HG03460 (cell line): ENCODE measurements at regions not wholly inside any gene's neighbourhood (a gene's known extent, or its start where the extent isn't known, plus 50 kb on each side); places are given as distances from the start of the nearest gene placed in this dataset.

ENCODE experiments used
- ATAC-seq: cut with Tn5 transposase; IDR thresholded peaks from one replicate; pipeline ENCODE4 v1.9.1; 2021; ENCODE audit not compliant: unreplicated experiment

DNA sequence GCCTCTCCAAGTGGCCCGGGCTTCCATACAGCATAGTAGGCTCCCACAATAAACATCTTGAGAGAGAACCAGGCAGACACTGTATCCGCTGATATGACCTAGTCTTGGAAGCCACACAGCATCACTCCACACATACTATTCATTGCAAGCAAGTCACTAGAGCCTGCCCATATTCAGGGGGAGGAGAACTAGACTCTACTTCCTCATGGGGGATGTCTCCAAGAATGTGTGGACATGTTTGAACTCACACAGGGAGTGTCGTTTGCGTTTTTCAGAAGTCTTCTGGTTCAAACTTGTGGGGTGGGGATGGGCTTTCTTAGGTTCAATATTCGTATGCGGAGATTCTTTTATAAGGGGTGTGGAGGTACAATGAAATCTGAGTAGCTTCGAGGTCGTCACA is 232.6 kb upstream of the HABP2 start:
- no peak for ATAC-seq

DNA sequence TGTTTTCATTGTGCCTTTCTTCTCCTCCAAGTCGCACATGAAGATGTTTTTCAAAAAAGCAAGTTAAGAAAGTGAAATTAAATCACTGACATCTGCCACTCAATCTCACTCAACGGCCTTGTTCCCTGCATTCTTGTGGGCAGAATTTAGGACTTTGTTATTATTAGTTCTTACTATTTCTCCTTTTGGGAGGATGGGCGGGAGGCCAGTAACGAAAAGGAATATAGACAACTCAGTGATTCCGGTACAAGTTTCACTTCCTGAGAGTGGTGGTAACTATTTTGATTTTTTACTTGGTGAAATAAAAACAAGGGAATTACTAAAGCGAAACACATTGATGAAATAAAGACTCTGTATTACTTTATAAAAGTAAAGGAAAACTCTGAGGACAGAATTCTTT is 231.9 kb upstream of the HABP2 start:
- ATAC-seq, result no peak

DNA sequence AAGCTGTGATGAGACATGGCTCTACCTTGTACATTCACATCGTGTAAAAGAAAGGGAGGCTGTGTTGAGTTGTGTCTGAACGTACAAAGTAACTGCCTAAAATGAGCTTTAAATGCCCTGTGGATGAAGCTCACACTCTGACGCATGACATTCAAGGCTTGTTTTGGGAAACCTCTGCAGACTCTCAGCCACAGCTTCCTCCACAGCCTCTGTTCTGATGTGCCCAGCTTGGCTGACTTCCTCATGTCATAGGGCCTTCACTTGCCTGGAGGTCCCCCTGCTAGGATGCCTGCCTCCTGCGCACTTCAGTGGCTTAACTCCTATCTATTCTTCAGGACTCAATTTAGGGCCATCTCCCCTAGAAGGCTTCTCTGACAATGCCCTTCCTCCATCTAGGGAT is 230.0 kb upstream of the HABP2 start:
- no peak for ATAC-seq

DNA sequence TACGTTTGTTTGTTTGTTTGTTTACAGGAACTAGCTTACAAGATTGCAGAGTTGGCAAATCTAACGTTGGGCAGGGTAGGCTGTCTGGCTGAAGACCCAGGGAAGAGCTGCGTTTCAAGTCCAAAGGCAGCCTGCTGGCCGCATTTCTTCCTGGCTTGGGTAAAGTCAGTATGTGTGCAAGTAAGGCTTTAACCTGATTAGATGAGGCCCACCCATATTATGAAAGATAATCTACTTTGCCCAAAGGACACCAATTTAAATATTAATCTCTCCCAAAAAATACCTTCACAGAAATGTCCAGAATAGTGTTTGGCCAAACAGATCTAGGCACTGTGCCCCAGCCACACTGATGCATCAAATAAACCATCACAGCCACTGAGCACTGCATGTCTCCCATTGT is 228.9 kb upstream of the HABP2 start:
- ATAC-seq, result no peak

DNA sequence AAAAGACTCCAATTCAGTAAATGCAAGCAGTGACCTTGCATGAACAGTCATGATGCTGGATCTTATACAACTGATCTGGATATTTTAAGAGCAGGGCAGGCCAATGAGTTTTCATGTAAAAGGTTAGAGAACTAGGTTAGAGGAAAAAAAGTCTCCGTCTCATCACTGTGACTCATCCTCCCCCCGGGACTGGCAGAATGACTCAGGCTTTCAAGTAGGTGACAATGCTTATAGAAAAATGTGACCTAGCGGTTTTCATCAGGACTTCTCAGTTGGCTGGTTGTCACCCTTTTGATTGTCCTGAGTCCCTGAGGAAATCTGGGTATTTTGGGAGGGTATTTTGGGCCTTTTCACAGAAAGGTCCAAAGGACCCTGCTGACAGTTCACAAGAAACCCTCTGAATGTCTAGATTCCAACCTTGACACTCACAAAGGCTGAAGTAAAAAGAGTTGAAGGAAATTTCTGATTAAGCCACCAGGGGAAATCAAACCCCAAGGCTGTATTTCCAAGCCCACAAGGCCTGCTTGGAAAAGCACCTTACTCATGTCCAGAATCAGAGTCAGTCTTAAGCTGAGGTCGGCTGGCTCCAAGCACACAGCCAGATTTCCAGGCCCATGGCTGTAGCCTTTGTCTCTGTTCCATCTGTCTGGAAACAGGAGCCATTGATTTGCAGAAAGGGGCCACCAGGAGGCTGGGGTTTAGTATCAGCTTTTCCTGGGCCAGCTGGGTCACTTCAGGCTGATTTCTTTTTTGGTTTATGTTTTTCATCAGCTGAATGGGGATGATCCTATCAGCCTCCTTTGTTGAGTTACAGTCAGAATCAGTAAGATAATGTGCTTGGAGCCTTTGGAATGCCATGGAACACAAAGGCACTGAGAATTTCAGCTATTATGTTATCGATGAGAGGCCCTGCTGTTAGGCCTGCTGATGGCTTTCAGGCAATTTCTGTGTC is 226.4 kb upstream of the HABP2 start:
- ATAC-seq, result peak; percentile 89

DNA sequence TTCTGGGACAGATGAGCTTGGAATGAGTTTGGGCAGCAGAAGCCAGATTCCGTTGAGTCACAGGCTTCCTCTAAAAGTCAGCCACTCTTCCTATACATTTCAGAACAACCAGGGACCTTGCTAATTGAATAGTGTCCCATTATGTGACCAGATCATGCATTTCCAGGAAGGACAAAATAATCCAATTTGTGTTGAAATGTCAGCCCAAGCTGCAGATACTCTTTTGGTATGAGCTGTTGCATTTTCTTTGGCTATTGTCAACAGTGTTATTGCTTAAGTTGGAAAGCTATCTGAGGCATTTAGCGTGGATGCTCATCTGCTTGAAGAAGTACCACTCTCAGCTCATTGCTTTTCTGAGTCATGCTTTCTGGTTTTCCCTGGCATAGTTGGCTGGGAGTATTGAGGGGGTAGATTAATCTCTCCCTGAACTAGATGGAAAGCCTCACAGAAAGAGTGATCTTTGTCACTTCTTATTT is 223.7 kb upstream of the HABP2 start:
- ATAC-seq, result no peak

DNA sequence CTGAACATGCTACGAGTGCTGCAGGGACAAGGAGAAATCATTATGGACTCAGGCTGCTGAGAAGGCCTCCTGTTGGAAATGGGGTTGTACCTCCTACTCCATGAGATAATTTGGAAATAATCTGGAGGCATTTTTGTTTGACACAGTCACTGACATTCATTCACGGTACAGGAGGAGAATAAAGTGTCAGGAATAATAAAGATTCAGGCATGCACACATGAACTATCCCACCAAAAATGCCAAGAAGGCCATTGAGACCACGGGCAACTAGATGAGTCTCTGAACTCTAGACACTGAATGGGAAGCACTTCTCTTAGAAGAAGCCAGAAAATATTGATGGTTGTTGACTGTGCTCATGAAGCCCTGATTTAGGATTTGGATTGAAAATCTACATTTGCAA is 220.9 kb upstream of the HABP2 start:
- no peak for ATAC-seq

DNA sequence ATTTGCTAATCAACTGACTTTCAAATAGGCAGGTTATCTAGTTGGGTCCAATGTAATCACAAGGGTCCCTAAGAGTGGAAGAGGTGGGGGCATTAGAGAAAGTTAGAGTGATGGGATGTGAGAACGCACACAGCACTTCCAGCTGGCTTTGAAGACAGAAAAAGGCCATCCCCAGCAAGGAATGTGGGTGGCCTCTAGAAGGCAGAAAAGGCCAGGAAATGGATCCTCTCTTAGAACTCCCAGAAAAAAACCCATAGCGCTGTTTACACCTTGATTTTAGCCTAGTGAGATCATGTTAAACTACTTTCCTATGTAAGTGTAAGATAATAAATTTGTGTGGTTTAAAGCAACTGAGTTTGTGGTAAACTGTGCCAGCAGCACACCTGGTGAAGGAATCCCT is 219.5 kb upstream of the HABP2 start:
- ATAC-seq, result no peak

DNA sequence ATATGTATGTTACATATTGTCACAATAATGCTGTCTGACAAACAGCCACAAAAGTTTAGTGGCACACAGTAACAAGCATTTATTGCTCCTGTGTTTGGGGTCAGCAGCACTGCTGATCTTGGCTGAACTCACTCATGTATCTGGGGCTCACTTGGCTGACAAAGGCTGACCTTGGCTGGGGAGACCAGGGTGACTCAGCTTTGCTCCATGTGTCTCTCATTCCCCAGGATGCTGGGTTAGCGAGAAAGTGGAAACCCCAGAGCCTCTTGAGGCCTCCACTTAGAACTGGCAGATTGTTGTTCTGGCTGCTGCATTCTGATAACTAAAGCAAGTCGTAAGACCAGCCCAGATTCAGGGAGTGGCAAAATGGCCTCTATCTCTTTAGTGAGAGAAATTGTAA is 217.3 kb upstream of the HABP2 start:
- no peak for ATAC-seq

DNA sequence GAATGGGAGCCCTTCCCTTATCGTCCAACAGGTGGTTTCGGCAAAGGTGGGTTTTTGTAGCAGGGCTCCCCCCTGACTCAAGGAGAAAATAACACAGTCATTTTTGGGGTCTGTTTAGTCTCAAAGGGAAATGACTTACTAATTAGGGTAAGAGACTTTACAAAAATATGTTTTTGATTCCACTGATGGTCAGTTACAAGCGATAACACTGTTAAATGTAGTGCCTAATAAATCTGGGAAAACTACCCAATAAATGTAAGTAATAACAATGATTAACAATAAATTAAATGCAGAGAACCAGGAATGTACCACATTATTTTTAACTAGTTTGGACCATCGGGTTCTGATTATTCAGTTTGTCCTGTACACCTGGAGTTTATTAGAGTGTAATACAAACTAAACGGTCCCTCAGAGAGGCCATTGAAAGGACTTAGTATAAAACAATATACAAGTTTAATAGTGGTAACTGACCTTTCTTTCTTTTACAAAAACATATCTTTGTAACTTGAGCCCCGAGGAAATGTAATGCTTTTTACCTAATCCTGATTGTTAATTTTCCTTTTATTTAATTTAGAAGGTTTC is 216.2 kb upstream of the HABP2 start:
- ATAC-seq, result no peak

DNA sequence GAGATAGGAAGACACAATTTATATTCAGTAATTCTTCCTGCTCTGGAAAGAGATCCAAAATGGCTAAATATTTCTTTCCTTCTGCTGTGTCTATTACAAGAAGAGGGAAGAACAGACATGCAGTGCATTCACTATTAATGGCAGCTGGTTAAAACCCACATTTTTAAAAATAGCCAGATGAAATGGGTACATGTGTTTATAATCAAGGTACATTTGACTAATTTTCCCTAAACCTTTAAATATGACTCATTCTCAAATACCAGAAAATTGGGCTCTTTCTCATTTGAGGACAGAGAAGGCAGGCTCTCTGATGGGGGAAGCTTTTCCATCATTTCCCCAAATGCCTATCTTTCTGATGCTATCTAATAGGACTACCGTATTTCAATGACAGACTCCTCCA is 215.7 kb upstream of the HABP2 start:
- ATAC-seq, result no peak

DNA sequence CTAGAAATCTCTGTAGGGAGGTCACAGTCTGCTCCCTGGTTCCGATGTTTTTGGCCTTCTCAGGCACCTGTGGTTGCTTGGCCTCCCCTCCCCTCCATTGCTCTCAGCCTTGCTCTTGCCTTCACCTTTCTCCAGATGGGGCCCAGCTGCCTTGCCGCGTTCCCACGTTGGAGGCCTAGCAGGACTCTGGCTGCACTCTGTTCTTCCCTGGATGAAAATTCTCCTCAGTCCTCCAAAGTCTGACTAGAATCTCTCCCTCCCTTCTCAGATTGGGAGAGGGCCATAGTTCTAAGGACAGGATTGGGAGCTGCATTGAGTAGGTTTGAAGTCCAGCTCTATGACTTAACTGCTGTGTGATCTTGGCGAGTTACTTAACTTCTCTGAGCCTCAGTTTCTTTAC is 213.7 kb upstream of the HABP2 start:
- ATAC-seq, result no peak

DNA sequence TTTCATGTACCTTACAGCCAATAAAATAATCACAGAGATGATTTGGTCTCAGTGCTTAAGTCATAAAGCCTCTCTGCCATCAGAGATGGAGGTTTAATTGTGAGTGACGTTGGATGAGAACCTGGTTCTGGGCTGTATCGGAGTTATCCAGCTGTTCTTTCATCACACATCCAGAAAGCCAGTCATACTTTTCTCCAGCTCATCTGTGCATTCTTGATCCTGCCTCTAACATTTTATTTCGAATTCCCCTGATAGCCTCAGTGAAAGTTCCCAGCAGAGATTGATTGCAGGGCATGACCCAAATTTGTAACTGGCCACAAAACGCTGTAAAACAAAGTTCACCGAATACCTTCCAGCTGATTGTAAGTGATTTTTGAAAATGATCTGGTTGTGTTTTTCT is 212.6 kb upstream of the HABP2 start:
- ATAC-seq, result no peak

DNA sequence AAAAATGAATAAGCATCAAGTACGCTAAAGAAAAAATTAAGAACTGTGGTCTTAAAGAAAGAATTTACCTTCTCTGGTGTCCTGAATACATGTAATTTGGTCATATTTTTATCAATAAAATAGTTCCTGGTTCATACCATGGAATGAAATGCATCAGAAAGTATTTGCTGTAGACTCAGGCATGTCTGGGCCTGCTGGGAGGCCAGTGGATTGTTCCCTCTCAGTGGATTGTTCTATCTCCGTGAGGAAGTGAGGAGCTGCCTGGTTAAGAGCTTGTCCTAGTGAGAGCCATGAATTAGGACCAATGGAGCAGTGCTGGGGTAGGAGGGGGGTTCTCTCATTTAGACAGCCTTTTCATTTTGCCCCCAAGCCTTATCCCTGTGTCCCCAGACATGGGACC is 211.7 kb upstream of the HABP2 start:
- no peak for ATAC-seq

DNA sequence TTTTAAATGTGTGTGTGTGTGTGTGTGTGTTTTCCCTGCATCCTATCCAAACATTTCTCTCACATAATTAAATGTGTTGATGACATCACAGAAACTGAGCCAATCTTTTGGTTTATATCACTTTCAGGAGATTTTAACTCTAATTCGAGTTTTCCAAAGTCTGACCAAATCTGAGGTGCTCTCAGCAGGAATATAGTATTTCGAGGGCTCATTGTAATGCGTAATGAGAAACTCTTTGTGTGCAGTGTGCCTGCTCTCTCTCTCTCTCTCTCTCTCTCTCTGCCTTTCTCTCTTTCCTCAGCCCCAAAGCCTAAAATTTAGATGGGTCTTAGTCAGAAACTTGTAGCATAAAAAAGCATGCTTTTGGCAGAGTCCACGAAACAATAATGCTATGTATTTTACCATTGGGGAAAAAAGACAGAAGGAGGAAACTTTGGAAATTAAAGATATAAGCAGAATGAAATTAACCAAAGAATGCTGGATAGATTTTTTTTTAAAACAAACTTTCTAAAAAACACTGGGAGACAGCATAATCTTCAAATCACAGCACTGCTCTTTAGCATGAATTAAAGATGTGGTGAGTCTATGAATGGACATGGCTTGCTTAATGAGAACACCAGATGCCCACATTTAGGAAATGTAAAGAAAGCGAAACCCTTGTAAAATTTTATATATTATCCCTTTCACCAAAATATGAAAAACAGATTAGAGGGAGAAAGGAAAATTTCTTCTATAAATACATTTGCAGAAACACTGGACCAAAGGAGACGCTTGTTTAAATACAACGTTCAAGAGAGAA is 206.8 kb upstream of the HABP2 start:
- ATAC-seq, result no peak

DNA sequence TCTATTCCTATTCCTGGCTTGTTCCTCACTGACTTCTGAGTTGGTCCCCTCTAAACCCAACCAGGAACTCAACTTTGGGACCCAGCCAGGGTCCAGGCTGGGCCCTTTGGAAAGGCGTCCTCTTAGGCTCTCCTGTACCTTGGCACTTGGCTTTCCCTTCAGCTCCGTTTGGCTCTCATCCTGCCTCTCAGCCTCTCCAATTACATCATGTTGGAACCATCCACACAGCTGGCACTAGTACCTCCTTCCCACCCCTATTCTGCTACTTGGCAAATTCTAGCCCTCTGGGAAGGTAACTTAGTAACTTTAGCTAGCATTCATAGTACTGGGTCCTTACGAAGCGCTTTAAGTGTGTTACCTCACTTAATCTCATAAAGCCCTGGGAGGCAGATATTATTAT is 205.3 kb upstream of the HABP2 start:
- no peak for ATAC-seq

DNA sequence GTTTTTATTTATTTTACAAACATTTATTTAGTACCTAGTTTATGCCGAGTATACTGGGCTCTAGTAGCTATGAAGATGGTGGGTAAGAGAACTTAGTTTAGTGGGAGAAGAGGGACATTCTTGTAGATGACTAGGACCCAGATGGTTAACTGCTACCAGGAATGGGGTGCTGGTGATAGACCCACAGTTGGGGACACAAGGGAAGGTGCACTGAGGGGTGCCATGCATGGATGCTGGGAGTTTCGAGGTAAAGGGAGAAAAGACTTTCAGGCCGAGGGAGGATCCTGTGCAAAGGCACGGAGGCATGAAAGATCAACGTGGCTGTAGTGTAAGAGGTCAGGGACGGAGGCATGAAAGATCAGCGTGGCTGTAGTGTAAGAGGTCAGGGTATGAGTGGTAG is 204.2 kb upstream of the HABP2 start:
- no peak for ATAC-seq

DNA sequence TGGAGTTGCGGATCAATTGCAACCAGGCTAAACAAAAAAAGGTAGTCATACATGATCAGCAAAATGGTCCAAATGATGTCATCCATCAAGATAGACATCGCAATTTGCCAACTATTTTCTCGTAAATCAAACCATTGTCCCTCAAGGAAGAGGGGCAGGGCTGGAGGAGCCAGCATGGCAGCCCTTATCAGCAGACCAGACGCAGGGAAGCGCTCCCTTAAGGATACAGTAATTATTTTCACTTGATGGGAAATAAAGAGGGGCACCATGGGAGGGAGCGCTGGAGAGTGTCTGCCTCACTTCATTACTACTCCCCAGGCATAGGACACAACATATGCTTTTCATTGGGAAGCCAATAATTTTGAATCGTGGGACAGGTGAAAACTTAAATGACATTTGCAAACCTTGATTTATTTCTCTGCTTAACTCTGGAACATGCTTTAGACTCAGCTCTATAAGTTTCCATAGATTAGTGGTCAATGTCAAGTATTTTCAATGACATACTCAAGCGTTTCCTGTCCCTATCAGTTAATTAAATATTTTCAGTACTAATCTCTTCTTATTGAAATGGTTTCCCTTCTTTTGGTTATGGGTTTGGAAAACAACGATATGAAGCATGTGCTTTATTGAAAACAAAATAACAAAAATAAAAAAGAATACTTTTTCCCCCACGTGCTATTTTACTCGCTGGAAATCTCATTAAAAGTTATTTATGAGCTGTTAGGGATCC is 202.4 kb upstream of the HABP2 start:
- ATAC-seq, result no peak

DNA sequence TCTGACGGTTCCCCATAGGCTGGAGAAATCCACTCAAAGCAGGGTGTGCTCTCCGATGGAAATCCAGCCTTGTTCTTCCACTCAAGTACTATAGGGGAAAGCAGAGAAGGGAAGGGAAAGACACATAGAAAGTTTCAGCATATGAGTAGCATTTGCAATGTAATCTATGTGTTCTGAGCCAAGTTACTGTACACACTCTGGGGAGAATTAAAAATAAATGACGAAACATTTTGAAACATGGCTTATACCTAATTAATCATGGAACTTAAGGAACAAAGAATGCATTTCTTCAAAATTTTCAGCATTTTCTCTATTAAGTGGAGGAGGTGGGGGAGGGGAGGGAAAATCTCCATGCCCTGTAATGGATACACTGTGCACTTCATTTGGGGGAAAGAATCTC is 198.1 kb upstream of the HABP2 start:
- no peak for ATAC-seq

DNA sequence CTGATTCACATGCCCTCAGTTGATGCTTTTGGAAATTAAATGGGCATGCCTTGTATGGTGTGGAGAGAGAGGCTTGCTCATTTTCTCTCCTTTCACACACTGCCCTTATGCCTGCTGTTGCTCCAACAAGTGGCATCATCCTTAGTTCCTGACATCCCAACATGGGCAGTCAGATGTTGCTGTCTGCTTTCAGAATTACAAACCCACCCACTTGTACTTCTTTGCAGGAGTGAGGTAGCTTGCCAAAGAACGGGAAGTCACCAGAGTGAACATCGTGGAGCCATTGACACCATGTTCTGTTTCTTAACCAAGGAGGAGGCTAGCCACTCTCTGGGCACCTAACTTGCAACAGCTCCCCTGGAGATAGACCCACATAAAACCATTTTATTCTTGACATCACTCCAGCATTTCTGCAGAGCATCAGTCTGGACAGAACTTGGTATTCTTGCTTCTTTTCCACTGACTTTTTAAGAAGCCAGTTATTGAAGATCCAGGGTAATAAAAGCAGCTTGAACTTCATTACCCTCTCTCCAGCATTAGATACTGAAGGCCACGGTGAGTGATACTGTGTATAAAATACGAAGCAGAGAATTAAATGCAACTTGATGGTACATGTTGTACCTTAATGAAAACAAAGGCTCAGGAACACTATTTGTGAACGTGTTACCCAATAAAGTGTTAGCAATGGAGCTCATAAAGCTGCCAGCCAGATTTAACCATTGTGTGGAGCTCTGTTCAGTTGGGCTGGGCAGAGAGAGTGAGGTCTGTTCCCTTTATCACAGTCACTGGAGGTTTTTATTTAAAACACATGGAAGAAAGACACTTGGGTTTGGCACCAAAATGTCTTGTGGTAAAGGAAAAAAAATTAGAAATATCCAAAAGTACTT is 195.8 kb upstream of the HABP2 start:
- no peak for ATAC-seq
